ENCODE measurements at regions not wholly inside any gene's neighbourhood (a gene's known extent, or its start where the extent isn't known, plus 50 kb on each side); places are given as distances from the start of the nearest gene placed in this dataset.

DNA sequence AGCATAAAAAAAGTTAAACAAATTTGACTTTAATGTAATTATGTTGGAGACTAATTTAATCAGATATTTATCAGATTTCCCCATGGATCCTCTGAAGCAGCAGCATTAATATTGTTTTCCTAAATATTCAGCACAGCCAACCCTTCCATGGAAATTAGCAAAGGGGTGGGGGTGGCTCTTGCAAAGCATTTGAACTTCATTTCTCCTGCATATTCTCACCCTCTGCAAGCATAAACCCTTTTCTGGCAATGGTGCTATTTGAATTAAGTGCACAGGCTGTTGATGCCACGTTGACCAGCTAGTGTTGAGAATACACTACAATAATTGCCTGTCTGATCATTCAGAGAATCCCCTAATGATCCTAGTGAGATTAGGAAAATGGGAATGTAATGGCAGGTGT, 488.1 kb upstream of the KLF12 start:
- TF ChIP-seq, protein P1, sequence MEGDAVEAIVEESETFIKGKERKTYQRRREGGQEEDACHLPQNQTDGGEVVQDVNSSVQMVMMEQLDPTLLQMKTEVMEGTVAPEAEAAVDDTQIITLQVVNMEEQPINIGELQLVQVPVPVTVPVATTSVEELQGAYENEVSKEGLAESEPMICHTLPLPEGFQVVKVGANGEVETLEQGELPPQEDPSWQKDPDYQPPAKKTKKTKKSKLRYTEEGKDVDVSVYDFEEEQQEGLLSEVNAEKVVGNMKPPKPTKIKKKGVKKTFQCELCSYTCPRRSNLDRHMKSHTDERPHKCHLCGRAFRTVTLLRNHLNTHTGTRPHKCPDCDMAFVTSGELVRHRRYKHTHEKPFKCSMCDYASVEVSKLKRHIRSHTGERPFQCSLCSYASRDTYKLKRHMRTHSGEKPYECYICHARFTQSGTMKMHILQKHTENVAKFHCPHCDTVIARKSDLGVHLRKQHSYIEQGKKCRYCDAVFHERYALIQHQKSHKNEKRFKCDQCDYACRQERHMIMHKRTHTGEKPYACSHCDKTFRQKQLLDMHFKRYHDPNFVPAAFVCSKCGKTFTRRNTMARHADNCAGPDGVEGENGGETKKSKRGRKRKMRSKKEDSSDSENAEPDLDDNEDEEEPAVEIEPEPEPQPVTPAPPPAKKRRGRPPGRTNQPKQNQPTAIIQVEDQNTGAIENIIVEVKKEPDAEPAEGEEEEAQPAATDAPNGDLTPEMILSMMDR (conservative IDR thresholded peaks at IDR 0.05; ENCODE audit: low read depth): no peak
- CTCF ChIA-PET: interaction anchor here (0.6 kb wide), 1 partner anchor 17 kb away, joined by 3 read pairs; no protein-coding TSS in a partner anchor
- no peak for DNase-seq (ENCODE audit: low spot score)
- no peak overlapping the region for H3K27ac ChIP-seq
- POLR2A ChIA-PET (ENCODE audit: low non-redundant PET): no interaction called here

DNA sequence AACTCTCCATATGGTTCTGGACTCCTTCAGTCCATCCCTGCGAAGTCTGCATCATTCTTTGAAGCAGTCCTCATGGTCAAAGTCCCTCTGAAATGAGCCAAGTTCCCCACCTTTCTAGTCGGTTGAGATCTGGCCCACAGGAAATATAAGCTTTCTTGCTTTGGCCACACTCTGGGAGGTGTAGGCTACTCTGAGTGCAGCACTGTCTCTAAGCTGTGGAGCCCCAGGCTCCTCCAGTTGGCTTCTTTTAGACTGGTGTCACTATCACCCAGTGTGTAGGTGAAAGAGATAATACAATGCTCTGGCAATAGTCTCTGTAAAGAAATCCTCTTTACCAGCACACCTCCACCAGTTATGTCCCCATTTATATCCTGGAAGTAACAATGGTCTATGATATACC, 486.5 kb upstream of the KLF12 start:
- no peak overlapping the region for H3K27ac ChIP-seq
- ChIA-PET CTCF (no interaction called here), POLR2A (ENCODE audit: low non-redundant PET) (no interaction called here)
- DNase-seq (ENCODE audit: low spot score): no peak
- TF ChIP-seq, protein P1 (conservative IDR thresholded peaks at IDR 0.05; ENCODE audit: low read depth): no peak

DNA sequence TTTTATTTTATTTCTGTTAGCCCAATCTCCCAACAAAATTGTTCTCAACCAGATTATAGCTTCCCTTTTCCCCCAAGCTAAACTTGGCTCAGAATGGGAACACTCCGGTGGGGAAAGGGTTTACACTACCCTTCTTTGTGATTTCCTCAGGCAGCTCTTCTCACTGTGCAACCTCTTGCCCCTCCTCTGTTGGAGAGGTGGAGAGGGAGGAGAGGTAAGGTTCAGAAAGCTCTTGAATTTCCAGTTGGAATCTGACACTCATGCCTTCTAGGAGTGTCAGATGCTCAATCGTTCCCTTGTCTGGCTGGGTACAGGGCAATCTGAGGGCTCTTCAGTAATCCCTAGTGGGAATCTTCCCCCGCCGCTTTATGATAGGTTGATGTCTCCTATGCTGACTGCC, 486.1 kb upstream of the KLF12 start:
- TF ChIP-seq, protein P1 (conservative IDR thresholded peaks at IDR 0.05; ENCODE audit: low read depth): no peak
- no peak for DNase-seq (ENCODE audit: low spot score)
- no peak overlapping the region for H3K27ac ChIP-seq
- ChIA-PET POLR2A (ENCODE audit: low non-redundant PET) (no interaction called here), CTCF (no interaction called here)

DNA sequence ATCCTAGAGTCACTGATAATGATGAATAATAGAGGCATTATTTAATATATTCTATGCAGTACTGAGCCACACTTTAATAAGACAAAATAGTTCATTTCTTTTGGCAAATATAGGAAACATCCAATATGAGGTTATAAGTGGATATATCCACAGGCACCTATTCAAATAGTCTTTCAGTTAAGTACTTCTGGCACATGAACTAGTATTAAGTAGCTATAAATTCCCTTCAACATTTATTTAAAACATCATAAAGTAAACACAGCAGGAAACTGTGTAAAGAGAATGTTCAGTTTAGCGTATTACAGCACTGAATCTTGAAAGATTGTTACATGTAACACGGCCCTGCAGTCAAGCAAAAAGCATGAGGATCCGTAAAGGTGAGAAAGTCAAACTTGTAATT, 463.3 kb upstream of the KLF12 start:
- POLR2A ChIA-PET (ENCODE audit: low non-redundant PET): no interaction called here
- CTCF ChIA-PET: interaction anchor here (0.7 kb wide), 1 partner anchor 9 kb away, joined by 3 read pairs; no protein-coding TSS in a partner anchor
- H3K27ac ChIP-seq: no peak overlapping the region
- no peak for DNase-seq (ENCODE audit: low spot score)
- TF ChIP-seq, protein P1 (conservative IDR thresholded peaks at IDR 0.05; ENCODE audit: low read depth): no peak

DNA sequence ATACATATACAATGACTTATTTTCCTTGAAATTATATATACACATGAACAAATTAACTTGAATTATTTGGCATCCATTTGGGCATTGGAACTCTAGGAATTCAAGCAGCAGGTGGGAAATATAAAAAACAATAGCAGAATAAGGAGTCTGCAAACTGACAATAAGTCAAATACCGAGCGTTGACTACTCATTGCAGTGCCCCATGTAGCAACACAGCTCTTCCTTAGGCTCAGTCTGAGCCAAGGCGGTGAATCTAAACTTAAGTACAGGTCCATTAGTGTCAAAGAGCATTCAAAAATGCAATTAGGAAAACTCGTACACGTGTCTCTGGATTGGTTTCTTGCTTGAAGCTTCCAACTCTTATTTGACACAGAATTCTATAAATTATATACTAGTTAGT, 462.5 kb upstream of the KLF12 start:
- ChIA-PET CTCF (interaction anchor here (0.6 kb wide), 1 partner anchor 1099 kb away, joined by 3 read pairs; no protein-coding TSS in a partner anchor), POLR2A (ENCODE audit: low non-redundant PET) (no interaction called here)
- DNase-seq (ENCODE audit: low spot score): no peak
- no peak overlapping the region for H3K27ac ChIP-seq
- TF ChIP-seq, protein P1 (conservative IDR thresholded peaks at IDR 0.05; ENCODE audit: low read depth): no peak

DNA sequence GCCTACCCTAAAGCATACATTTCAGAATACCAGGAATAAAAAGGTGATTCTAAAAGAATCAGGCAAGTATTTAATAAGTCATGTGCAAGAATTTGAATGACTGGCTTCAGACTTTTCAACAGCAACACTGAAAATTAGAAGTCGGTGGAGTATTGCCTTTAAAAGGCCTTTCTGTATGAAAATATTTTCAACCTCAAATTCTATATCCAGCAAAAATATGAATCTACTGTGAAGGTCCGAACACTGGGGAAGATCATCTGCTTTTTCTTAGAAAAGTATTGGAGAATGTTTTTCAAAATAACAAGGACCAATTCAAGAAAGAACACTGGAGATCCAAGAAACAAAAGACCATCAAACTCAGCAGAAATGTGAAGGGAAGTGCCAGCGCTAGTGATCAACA, 459.5 kb upstream of the KLF12 start:
- CTCF ChIA-PET: no interaction called here
- H3K27ac ChIP-seq: no peak overlapping the region
- DNase-seq (ENCODE audit: low spot score): no peak
- POLR2A ChIA-PET (ENCODE audit: low non-redundant PET): no interaction called here
- TF ChIP-seq, protein P1 (conservative IDR thresholded peaks at IDR 0.05; ENCODE audit: low read depth): no peak

DNA sequence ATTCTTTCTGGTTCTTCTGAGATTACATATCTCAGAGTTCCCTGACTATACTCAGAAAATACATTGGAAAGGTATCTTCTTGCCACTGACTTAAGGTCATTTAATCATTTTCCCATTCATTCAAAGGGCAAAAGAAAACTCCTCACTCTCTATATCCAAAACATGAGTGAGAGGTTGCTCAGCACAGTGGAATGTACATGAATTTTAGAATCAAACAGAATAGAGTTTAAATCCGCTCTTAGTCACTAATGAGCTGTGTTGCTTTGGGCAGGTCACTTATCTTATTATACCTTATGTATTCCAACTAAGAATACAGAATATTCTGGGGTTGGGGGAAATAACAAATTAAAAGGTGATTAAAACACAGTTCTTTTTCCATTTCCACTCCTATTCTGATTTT, 452.6 kb upstream of the KLF12 start:
- H3K27ac ChIP-seq: no peak overlapping the region
- CTCF ChIA-PET: no interaction called here
- POLR2A ChIA-PET (ENCODE audit: low non-redundant PET): no interaction called here
- TF ChIP-seq, protein P1 (conservative IDR thresholded peaks at IDR 0.05; ENCODE audit: low read depth): no peak
- no peak for DNase-seq (ENCODE audit: low spot score)
